ENCODE measurements at regions not wholly inside any gene's neighbourhood (a gene's known extent, or its start where the extent isn't known, plus 50 kb on each side); places are given as distances from the start of the nearest gene placed in this dataset.

DNA sequence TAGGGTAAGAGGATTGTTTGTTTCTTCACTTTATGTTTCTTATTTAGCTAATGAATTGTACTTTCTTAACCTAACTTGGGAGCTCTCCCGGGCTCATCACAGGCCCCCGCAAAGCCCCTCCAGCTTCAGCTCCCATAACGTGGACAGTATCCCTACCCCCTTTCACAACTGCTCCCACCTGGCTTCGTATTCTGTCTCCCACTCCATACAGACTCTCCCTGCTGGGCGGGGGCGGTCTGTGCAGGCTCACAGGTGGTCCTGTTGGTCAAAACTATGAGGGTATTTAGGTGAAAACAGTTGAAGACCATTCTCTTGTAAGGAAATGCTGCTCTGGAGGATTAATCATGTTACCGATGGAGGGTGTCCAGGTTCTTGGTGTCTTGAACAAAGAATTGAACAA lies 805.3 kb downstream of the SEMA5A start:
- DNase-seq, result no peak

DNA sequence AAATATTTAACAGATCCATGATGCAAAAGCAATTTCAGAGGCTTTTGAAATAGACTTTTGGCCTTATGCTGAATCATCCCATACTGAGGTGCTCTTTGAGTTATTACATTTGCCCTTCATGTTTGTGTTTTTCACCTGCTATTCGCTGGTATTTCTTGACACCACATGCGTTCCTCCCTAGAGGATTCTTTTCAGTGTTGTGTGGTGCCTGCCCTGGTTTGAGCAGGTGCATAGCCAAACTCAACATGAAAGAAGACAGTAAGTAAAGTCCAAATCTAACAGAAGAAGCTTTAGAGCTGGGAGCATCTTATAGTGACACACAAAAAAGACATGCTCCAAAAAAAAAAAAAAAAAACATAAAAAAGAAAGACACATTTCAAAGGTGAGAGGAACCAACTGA lies 796.3 kb downstream of the SEMA5A start:
- no peak for DNase-seq

DNA sequence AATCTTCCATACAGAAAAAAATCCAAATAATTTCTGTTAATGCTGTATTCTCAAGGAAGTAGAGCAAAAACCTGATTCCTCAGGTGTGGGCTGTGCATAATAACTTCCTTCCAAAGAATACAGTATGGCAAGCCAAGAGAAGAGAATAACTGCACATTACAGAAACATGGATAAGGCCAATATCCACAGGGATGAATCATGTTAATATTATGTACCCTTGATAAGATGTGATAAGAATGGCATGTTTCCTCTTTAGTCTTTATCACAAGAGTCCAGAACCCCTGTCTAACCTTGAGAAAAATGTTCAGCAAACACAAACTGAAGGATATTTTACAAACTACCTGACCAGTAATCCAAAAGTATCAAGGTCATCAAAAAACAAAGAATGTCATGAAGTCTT lies 795.8 kb downstream of the SEMA5A start:
- no peak for DNase-seq

DNA sequence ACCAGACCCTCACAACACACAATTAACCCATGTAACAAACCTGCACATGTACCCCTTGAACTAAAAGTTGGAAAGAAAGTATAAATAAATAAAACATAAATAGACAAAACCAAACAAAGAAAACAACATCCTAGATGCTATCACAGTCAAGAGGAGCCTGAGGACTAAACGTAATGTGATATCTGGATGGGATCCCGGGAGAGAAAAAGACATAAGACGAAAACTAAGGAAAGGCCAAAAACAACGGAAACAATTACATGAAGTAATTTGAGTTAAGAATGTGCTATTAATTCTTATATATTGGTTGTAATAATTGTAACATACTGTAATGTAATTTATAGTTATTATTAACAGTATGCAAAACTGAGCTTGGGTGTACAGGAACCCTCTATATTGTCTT lies 793.9 kb downstream of the SEMA5A start:
- DNase-seq, result no peak

DNA sequence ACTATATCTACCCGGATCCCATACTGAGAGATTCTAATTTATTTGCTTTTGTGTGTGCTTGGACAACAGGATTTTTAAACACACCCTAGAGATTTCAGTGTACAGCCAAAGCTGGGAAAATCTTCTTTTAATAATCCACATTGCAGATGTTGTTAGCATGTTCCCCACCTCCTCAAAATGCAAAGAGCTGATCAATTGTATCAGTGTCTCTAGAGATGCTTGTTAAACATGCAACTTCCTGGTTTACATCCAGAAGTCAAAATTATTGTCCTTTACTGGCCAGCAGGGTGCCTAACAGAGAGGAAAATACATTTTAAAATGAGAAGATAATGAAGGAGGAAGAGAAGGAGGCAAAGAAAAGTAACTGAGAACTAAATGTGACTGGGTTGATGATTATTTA lies 793.3 kb downstream of the SEMA5A start:
- no peak for DNase-seq

DNA sequence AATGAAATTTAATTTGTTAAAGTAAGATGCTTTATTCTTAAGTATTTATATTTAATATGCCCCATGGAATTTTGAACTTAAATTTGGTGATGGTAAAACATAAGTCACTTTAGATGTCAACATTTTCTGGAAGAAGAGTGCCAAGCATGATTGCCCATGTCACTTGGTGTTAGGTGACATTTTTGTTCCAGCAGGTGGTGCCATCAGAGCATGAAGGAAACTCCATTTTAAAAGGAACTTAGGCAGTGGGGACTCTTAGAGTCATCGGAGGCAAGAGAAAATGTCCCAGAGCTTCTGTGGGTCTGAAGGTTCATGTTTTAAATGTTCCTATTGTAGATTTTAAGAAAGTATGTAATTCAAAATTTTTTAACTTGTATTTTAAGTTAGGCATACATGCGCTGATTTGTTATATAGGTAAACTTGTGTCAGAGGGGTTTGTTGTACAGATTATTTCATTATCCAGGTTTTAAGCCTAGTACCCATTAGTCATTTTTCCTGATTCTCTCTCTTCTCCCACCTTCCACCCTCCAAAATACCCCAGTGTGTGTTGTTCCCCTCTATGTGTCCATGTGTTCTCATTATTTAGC lies 789.3 kb downstream of the SEMA5A start:
- DNase-seq, result no peak

DNA sequence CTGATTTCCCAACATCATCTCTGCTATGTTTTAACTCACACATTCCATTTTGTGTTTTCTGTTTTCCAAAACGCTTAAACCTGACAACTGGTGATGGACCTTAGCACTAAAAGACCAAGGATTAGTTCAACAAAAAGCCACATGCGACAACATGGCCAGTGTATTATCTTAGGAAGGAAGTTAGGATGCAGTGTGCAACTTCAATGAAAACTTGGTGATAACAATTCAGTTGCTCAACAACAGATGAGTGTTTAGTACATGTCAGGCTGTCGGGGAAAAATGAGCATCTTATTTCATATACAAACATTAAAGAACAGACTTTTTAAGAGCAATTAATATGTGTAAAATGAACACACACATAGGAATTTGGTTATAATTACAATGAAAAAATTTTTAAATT lies 780.0 kb downstream of the SEMA5A start:
- DNase-seq, result no peak

DNA sequence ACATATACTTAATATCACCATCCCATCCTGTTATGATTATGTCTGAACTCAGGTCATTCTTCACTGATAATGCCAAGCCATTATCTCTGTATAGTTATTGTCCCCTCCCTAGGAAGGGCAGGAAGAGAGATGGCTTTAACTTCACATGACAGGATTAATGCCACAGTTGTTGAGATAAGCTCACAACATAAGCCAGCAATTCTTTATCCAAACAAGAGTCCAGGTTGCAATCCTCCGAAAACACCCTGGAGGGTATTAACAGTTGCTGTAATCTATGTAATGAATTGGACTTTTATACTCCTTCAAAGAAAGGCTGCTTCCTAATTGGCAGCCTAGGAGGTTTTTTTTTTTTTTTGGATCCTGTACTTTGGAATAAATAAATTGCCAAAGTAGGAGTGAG lies 779.4 kb downstream of the SEMA5A start:
- DNase-seq, result no peak

DNA sequence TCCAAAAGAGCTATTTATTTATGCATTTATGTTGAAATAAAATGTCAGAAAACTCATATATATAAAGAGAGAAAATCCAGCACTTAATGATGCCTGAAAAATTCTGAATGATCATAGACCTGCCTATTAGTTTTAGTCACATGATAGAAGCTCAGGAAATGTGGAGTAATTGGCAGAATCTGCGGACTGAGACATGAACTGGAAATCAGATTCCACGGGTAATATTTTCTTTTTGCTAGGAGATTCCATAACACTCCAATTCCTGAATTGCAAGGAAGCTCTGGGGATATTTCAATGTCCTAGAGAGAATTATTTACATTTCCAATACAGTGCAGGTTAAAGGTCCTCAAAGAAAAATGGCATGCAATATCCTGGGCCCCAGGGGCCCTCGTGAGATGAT lies 778.8 kb downstream of the SEMA5A start:
- no peak for DNase-seq

DNA sequence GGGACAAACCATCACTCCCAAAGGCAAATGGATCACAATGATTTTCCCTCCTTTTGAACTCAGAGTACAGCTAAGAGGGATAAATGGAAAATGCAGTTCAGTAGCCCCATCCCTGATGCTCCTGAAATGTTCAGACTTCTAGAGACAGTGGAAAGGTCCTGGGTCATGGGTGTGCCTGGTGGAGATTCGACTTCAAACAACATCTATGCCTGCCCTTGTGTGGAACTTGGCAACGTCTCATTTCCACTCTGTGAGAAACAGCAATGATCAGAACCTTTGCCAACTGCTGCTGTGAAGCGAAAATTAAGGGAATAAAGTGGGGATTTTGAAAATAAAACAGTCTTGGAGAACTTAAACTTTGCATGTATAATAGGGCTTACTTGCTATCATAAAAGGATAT lies 778.1 kb downstream of the SEMA5A start:
- no peak for DNase-seq

DNA sequence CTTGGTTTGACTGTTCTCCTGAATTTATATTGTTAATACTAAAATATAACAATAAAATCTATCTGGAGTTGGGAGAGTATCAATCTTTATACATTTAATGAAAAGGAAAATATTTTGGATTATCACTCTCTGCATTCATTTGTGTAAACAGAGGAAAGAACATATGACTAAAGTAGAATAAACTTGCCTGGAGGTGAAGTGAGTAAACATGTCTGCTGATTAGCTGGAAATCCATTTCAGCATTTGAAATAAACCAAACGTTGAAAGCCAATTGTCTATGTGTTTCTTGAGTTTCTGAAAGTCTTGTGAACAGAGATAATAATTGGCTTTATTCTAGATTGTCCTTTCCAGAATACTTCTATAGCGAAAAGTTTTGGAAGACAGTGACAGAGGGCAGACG lies 776.2 kb downstream of the SEMA5A start:
- DNase-seq, result no peak

DNA sequence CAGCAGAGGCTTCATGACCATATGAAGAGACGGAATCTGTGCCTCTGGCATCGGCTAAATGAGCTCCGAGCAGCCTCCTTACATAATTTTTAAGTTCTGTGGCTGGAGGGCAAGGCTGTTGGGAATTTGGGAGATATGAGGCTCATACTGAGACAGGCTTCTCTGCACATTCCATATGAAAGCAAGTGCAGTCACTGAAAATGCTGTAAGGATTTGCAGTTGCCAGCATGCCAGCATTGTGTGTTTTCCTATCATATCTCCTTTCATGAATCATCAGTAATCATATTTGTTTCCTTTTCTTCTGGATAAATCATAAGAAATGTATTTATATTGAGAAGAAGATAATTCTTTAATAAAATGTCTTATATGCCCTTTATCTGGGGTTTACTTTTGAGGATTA lies 775.4 kb downstream of the SEMA5A start:
- no peak for DNase-seq

DNA sequence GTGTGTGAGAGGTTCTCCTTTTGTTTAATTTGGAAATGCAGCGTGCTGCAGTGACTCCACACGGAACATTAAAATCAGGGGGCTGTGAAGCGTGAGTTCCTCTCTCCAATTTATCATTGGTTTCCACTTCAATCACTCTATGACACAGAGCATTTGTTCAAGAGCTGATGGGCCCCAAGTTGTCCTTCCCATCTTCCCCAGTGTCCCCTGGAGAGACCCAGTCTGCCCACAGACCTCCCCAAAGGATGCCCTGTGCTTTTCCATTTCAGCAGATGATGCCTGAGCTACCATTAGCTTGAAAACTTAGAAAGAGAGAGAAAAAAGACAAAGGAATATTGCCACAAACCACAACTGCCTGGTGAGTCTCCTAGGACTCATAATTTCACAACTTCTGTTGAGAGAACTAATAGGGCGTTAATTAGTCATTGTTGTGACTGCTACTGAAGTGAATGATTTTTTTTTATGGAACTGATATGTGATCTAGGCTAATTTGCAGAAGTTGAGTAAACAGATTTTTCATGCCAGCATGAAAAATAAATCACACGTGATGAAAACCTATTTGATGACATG lies 772.7 kb downstream of the SEMA5A start:
- no peak for DNase-seq

DNA sequence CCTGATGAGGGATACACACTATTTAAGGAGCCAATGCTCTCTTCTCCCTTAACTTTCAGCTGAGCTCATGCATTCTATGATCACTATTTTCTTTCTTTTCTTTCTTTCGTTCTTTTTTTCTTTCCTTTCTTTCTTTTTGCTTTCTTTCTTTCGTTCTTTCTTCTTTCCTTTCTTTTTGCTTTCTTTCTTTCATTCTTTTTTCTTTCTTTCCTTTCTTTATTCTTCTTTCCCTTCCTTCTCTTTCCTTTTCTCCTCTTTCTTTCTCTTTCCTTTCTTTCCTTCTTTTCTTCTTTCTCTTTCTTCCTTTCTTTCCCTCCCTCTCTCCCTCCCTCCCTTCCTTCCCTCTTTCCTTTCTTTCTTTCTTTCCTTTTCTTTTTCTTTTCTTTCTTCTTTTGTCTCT lies 761.2 kb downstream of the SEMA5A start:
- no peak for DNase-seq

DNA sequence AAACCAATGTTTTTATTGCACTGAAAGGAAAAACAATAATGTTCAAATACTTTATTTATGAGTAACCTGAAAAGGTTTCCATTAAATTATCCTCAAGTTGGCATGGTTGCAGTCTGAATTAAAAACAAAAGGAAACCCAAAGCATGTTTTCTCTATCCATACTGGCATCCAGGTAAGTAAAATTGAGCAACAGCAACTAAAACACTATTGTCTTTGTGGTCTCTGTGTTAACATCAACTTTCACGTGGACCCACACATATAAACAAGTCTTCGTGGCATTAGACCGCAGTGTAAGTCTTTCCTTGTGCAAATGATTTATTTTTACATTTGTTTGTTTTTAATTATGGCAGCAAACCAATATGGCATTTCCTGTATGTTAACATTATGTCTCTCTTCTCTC lies 757.6 kb downstream of the SEMA5A start:
- no peak for DNase-seq

DNA sequence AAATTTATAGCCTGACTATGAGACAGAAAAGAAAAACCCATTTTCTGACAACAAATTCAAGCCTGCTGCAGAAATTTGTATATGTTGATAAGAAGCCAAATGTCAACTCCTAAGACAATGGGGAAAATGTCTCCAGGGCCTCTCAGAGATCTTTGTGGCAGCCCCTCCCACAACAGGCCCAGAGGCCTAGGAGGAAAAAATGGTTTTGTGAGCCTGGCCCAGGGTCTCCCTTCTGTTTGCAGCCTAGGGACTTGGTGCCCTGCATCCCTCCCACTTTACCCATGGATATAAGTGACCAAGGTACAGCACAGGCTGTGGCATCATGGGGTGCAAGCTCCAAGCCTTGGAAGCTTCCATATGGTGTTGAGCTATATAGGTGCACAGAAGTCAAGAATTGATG lies 740.2 kb downstream of the SEMA5A start:
- DNase-seq, result no peak

DNA sequence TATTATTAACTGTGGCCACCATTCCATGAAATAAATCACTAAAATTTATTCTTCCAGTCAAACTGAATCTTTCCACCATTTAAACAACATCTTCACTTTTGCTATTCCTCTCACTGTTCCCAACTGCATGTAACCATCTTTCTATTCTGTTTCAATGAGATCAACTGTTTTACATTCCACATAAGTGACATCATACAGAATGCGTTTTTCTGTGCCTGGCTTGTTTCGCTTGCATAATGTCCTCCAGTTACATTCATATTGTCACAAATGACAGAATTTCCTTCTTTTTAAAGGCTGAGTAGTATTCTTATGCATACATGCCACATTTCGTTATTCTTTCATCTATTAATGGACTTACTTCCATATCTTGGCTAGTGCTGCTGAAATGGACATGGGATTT lies 738.2 kb downstream of the SEMA5A start:
- DNase-seq, result no peak

DNA sequence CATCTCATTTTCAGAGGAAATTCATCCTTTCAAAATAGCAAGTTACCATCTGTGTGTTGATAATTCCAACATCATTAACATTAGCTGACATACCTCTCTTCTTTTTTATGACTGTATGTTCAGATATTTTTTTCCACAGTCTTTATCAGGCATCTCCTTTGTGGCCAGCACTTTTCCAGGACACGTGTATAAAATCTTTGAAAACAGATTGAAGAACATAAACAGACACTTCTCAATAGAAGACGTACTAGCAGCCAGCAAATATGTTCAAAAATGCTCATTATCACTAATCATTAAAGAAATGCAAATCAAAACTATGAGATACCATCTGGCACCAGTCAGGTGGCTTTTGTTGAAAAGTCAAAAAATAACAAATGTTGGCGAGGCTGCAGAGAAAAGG lies 734.3 kb downstream of the SEMA5A start:
- no peak for DNase-seq

DNA sequence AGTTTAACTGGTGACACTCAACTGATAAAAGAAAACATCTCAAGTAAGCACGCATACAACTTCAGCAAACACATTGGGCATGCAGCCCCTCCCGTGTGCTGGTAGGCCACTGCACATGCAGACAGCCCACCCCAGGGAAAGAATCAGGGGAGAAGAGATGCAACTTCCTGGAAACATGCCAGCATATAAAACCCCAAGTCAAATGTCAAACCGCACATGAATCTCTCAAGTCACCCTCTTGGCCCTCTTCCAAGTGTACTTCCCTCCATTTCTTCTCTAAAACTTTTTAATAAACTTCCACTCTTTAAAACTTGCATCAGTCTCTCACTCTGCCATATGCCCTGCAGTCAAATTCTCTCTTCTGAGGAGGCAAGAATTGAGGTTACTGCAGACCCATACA lies 732.7 kb downstream of the SEMA5A start:
- DNase-seq, result no peak

DNA sequence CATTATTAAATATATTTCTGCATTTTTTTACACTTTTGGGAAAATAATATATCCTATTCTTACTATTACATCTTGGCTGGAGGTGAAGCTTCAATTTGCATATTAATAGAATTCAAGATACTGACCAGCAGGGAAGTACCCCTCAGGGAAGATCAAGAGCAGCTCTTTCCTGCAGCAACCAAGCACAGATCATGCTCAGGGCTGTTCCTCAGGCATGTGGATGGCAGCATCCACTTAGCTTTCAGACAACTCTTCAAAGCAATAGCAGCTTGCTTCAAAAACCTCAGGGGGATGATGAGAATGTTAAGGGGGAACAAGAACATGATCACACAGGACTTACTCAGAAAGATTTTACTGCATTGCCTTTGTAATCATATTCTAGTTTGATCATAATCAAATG lies 731.8 kb downstream of the SEMA5A start:
- DNase-seq, result no peak

DNA sequence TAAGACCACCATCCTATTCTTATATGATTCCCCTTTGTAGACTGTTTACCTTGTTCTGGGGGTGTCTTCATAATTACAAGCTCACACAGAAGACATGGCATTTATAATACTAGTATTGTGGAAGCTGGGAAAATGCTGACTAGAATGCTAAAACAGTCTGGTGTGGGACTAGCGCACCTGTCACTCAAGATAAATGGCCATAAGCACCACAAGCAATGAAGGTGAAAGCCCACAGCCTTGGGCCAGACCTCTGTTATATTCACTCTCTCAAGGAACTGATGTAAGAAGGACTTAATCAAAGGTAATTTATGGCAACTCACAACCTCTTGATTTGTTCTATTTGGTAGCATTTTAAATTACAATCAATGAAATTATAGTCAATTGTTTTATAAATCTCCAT lies 721.5 kb downstream of the SEMA5A start:
- DNase-seq, result no peak

DNA sequence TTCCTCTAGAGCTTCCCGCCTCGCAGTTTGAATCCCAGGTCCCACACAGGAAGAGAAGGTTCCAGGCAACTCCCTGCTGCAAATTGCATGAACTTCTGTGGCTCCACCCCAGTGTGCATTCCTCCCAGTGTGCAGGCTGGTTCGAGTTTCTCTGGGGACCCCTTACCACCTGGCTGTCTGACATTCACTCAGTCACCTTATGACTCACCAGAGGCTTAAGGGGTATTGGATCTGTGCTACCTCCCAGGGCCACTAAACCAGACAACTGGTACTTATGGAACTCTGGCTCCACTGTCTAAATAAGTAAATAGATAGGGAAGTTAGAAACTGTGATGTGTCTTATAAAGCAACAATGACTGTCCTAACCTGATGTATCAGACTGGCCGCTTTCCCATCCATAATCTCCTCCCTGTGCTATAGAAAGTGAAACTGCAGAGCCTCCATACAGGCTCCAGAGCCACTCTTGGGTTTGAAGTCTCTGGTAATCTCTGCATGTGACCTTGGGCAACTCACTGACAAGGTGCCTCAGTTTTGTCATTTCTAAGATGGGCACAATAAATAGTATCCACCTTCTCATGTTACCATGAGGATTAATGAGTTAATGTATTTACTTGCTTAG lies 720.6 kb downstream of the SEMA5A start:
- DNase-seq, result no peak

DNA sequence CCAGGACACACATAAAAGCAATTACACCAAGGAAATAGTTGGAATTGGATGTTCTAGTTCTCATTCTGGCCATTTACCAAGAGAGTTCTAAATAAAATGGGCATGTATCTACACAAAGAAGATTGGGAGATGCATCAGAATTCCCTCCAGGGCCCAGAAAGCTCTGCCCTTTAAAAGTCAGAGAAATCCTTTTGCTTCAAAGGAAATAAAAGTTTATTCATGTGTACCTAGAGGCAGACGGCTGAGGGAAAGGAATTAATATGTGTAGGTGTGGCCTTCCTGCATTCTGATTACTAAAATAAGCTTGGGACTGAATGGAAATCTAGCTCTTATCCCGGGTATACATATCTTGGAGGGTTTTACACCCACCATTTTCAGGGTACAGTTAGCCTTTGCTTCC lies 719.4 kb downstream of the SEMA5A start:
- DNase-seq, result no peak

DNA sequence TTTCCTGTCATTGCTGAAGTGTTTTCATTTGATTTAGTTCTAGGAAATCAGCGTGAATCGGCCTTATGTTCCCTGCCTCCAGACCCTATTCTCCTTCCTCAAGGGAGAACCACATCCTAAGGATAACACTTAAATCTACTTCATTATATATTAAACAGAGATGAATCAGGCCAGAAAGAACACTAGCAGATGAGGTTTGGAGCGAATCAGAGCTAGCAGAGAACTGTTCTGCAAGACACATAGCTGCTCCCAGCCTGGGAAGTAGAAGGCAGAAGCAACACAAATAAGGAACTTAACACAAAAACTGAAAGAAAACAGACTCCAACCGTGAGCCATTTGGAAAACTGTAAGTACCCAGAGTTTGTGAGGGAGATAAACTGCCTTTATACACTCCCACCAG lies 718.2 kb downstream of the SEMA5A start:
- no peak for DNase-seq

Data from NCI-H1436 treated with DMSO at 0.1 percent for 48 hours (cell line).